ENCODE measurements at regions not wholly inside any gene's neighbourhood (a gene's known extent, or its start where the extent isn't known, plus 50 kb on each side); places are given as distances from the start of the nearest gene placed in this dataset.

DNA sequence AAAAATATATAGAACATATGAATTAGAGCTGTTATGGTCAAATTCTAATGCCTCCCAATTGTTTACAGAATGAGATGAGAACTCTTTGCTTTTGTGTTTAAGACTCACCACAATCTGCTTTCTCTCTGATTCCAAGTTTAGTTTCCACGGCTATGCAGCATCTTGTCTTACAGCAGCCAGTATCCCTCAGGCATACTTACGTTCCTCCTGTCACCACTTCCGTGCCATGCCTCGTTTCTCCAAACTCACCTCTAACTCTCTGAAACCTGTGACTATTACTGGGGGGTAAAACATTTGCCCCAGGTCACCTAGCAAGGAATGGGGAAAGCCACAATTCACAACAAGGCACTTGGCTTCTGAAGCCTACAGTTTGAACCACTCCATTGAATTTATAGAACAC is 192.8 kb upstream of the NRIP1 start:
- Histone ChIP-seq H3K4me3 (ENCODE audit: low read depth, low read length) (no peak overlapping the region), H3K9ac (ENCODE audit: low read length) (no peak overlapping the region), H3K27ac (ENCODE audit: low read depth, low read length) (no peak overlapping the region), H3K36me3 (ENCODE audit: control insufficient read depth, insufficient read depth, low read length) (no peaks in the 10 kb centered on the region), H3K27me3 (ENCODE audit: control insufficient read depth, insufficient read depth, low read length) (no peaks in the 10 kb centered on the region), H3K4me1 (ENCODE audit: control insufficient read depth, insufficient read depth, low read length) (no peaks in the 10 kb centered on the region), H3K9me3 (ENCODE audit: control insufficient read depth, insufficient read depth, low read depth, low read length) (no peaks in the 10 kb centered on the region)

DNA sequence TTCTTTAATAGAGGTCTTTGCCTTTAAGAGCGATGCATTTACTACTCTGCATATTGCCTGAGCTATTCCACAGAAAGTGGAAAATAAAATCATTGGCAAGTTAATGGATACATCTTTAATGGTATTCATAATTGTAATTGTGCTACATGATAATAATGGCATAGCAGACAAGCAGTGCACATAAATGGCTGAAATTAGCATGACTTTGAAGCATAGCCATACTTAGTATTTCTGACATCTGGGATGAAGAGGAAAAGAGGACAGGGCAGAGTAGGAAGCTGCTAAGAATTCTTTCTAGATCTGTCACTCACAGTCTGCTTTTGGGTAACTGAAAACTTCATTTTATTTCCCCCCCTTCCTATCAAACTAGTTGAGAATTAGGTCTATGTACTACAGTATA is 195.0 kb upstream of the NRIP1 start:
- no peak overlapping the region for H3K4me3 ChIP-seq (ENCODE audit: low read depth, low read length)
- H3K36me3 ChIP-seq (ENCODE audit: control insufficient read depth, insufficient read depth, low read length) = no peaks in the 10 kb centered on the region
- no peak overlapping the region for H3K9ac ChIP-seq (ENCODE audit: low read length)
- peaks cover 3% of the 10 kb centered on the region; the same call in 1 of the 2 replicates for H3K9me3 ChIP-seq (ENCODE audit: control insufficient read depth, insufficient read depth, low read depth, low read length)
- no peaks in the 10 kb centered on the region for H3K27me3 ChIP-seq (ENCODE audit: control insufficient read depth, insufficient read depth, low read length)
- H3K4me1 ChIP-seq (ENCODE audit: control insufficient read depth, insufficient read depth, low read length) = no peaks in the 10 kb centered on the region
- H3K27ac ChIP-seq (ENCODE audit: low read depth, low read length) = no peak overlapping the region

DNA sequence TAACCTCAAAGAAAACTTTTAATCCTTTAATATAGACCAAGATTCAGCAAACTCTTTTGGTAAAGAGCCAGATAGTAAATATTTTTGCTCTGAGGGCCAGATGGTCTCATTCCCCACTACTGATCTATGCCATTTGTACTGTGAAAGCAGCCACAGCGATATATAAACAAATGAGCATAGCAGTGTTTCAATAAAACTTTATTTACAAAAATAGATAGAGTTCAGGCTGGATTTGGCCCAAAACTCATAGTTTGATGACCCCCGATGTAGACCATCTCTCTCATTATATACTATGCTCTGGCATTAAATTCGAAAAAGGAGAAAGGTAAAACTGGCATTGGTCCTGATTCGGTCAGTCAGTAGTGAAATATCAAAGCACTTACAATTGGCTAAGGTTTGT is 195.8 kb upstream of the NRIP1 start:
- no peaks in the 10 kb centered on the region for H3K4me1 ChIP-seq (ENCODE audit: control insufficient read depth, insufficient read depth, low read length)
- H3K4me3 ChIP-seq (ENCODE audit: low read depth, low read length) = no peak overlapping the region
- peaks cover 3% of the 10 kb centered on the region; the same call in 1 of the 2 replicates for H3K9me3 ChIP-seq (ENCODE audit: control insufficient read depth, insufficient read depth, low read depth, low read length)
- no peaks in the 10 kb centered on the region for H3K36me3 ChIP-seq (ENCODE audit: control insufficient read depth, insufficient read depth, low read length)
- H3K27me3 ChIP-seq (ENCODE audit: control insufficient read depth, insufficient read depth, low read length) = no peaks in the 10 kb centered on the region
- no peak overlapping the region for H3K9ac ChIP-seq (ENCODE audit: low read length)
- H3K27ac ChIP-seq (ENCODE audit: low read depth, low read length) = no peak overlapping the region

DNA sequence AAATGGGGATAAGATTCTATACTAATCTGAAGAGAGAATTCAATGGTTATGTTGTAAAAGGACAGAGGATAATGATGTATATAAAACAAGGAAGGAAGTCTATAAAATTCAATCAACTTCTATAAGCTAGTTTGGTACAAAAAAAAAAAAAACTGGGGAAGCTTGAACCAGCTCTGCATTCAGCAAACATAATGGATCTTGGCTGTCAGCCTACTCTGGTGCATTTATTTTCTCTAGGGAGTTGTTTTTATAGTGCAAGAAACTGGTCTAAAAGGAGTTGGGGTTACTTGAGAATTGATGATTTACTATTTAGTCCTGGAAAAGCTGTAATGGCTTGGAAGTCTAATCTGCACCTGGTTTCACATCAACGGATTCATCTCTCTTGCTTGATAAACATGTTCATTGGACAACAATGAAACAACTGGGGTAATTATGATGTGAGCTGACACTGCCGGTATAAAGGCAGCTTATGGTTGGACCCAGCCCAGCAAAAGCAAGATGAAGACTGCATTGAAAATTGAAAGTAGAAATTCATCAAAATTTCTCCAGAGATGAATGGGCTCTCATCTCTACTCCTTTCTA is 199.4 kb upstream of the NRIP1 start:
- Histone ChIP-seq H3K4me1 (ENCODE audit: control insufficient read depth, insufficient read depth, low read length) (no peaks in the 10 kb centered on the region), H3K4me3 (ENCODE audit: low read depth, low read length) (no peak overlapping the region), H3K9me3 (ENCODE audit: control insufficient read depth, insufficient read depth, low read depth, low read length) (peaks cover 3% of the 10 kb centered on the region; the same call in 1 of the 2 replicates), H3K27me3 (ENCODE audit: control insufficient read depth, insufficient read depth, low read length) (no peaks in the 10 kb centered on the region), H3K36me3 (ENCODE audit: control insufficient read depth, insufficient read depth, low read length) (no peaks in the 10 kb centered on the region), H3K27ac (ENCODE audit: low read depth, low read length) (no peak overlapping the region), H3K9ac (ENCODE audit: low read length) (no peak overlapping the region)

DNA sequence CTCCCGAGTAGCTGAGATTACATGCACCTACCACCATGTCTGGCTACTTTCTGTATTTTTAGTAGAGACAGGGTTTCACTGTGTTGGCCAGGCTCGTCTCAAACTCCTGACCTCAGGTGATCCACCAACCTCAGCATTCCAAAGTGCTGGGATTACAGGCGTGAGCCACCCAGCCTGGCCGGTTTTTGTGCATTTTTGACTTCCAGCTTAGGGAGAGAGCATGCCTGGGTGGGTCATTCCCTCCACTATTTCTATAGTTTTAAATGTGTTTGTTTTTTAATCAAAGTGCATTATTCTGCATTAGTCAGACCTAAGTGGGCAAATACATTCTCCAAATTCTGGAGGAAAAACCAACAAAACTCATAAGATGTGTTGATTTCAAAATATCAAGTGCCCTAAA is 207.4 kb upstream of the NRIP1 start:
- Histone ChIP-seq H3K27me3 (ENCODE audit: control insufficient read depth, insufficient read depth, low read length) (no peaks in the 10 kb centered on the region), H3K27ac (ENCODE audit: low read depth, low read length) (no peak overlapping the region), H3K4me1 (ENCODE audit: control insufficient read depth, insufficient read depth, low read length) (peaks cover 3% of the 10 kb centered on the region; the same call in 1 of the 2 replicates), H3K9me3 (ENCODE audit: control insufficient read depth, insufficient read depth, low read depth, low read length) (no peaks in the 10 kb centered on the region), H3K4me3 (ENCODE audit: low read depth, low read length) (no peak overlapping the region), H3K9ac (ENCODE audit: low read length) (no peak overlapping the region), H3K36me3 (ENCODE audit: control insufficient read depth, insufficient read depth, low read length) (no peaks in the 10 kb centered on the region)

DNA sequence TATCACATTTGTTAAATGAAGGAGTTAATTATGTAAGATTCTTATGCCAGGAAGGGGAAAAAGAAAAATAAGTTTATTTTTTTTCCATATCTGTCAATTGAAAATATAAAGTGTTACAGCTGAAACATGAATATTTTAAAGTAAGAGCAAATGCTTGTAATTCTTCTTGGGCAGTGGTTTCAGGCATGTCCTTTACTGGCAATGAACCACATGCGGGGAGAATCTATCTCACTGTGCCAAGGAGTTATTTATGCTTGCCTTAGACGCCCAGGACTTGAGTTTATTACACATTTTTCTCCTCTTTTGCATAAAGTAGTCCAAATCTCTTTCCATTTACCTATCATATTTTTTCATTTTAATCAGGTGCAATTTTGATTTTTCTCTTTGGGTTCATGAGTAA is 207.8 kb upstream of the NRIP1 start:
- Histone ChIP-seq H3K4me1 (ENCODE audit: control insufficient read depth, insufficient read depth, low read length) (peaks cover 3% of the 10 kb centered on the region; the same call in 1 of the 2 replicates), H3K9ac (ENCODE audit: low read length) (no peak overlapping the region), H3K4me3 (ENCODE audit: low read depth, low read length) (no peak overlapping the region), H3K27ac (ENCODE audit: low read depth, low read length) (no peak overlapping the region), H3K27me3 (ENCODE audit: control insufficient read depth, insufficient read depth, low read length) (no peaks in the 10 kb centered on the region), H3K36me3 (ENCODE audit: control insufficient read depth, insufficient read depth, low read length) (no peaks in the 10 kb centered on the region), H3K9me3 (ENCODE audit: control insufficient read depth, insufficient read depth, low read depth, low read length) (no peaks in the 10 kb centered on the region)

DNA sequence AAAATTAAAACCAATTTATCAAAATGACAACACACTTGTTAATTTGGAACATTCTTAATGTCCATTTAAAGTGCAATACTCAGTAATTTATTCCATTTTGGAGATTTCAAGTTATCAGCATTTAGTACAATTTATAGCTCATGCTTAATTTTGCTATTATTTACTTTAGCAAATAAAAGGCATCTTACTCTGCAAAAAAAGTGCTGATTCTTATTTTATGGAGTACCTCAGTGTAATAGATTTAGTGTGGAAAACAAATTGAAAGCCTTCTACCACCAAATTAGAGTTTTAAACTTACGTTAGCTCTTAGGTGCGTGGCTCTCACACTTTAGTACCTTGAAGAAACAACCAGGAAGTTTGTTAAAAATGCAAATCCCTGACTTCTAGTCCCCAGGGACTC is 208.4 kb upstream of the NRIP1 start:
- no peak overlapping the region for H3K27ac ChIP-seq (ENCODE audit: low read depth, low read length)
- no peaks in the 10 kb centered on the region for H3K27me3 ChIP-seq (ENCODE audit: control insufficient read depth, insufficient read depth, low read length)
- peaks cover 3% of the 10 kb centered on the region; the same call in 1 of the 2 replicates for H3K4me1 ChIP-seq (ENCODE audit: control insufficient read depth, insufficient read depth, low read length)
- no peak overlapping the region for H3K9ac ChIP-seq (ENCODE audit: low read length)
- H3K9me3 ChIP-seq (ENCODE audit: control insufficient read depth, insufficient read depth, low read depth, low read length) = no peaks in the 10 kb centered on the region
- no peaks in the 10 kb centered on the region for H3K36me3 ChIP-seq (ENCODE audit: control insufficient read depth, insufficient read depth, low read length)
- no peak overlapping the region for H3K4me3 ChIP-seq (ENCODE audit: low read depth, low read length)

DNA sequence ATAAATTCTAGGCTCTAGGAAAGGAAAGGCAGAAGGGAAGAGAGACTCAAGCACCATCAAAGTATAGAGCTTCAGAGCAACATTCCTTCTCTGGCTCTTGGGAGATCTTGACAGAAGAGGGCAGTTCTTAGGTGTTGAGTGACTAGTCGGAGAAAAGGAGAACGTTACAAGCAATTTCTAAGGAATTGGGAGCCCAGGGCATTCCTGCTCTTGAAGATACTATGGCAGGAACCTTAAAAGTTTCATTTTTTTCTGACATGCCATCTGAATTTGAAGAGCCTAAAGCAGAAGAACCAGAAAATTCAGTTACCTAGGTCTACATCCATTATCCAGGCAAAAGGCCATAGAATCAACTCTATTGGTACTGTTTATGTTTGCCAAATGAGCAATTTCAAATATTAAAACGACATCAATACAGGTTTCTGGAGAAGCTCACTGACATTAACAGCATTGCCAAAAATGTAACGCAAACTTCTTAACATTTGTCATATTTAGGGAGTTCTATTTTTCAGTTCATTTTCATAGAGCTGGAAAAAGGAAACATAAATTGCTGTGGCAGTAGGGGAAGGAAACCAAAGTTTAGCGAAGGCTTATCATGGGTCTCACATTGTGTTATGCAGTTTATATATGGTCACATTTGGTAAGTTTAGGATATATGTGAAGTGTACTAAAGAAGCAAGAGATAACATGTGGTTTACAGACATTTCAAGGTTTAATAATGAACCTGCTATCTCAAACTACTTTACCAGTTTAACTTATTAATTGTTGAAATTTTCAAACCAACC is 210.1 kb upstream of the NRIP1 start:
- Histone ChIP-seq H3K4me3 (ENCODE audit: low read depth, low read length) (no peak overlapping the region), H3K9ac (ENCODE audit: low read length) (no peak overlapping the region), H3K27me3 (ENCODE audit: control insufficient read depth, insufficient read depth, low read length) (no peaks in the 10 kb centered on the region), H3K9me3 (ENCODE audit: control insufficient read depth, insufficient read depth, low read depth, low read length) (no peaks in the 10 kb centered on the region), H3K4me1 (ENCODE audit: control insufficient read depth, insufficient read depth, low read length) (peaks cover 3% of the 10 kb centered on the region; the same call in 1 of the 2 replicates), H3K36me3 (ENCODE audit: control insufficient read depth, insufficient read depth, low read length) (no peaks in the 10 kb centered on the region), H3K27ac (ENCODE audit: low read depth, low read length) (no peak overlapping the region)

DNA sequence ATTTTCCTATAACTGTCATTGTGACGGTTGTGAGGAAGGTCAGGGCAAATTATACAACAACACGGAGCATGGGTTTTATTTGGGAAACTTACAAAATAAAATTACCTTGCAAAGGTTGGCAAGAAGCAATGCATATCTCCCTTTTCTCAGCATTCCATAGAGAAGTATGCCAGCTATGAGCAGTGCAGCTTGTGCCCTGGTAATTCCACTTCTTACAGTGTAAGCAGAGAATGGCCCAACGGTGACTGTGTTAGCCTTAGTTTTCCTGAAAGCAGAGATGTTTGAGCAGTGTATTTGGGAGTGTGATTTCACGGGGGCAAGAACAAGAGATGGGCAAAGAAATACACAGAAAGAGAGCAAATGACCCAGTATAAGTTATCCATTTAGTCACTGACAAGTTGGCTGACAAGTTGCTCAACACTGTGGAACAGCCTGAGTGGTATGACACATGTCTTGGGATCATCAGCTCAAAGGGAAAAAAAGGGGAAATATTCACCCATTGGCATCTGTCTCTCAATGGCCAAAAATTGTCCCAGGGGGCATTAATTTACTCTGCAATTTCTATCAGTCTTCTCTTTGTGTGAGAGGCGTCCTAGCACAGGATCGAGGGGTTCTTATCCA is 210.9 kb upstream of the NRIP1 start:
- no peaks in the 10 kb centered on the region for H3K27me3 ChIP-seq (ENCODE audit: control insufficient read depth, insufficient read depth, low read length)
- H3K36me3 ChIP-seq (ENCODE audit: control insufficient read depth, insufficient read depth, low read length) = no peaks in the 10 kb centered on the region
- H3K9me3 ChIP-seq (ENCODE audit: control insufficient read depth, insufficient read depth, low read depth, low read length) = peaks cover 3% of the 10 kb centered on the region
- H3K4me1 ChIP-seq (ENCODE audit: control insufficient read depth, insufficient read depth, low read length) = peaks cover 3% of the 10 kb centered on the region; the same call in 1 of the 2 replicates
- H3K9ac ChIP-seq (ENCODE audit: low read length) = no peak overlapping the region
- no peak overlapping the region for H3K27ac ChIP-seq (ENCODE audit: low read depth, low read length)
- no peak overlapping the region for H3K4me3 ChIP-seq (ENCODE audit: low read depth, low read length)

DNA sequence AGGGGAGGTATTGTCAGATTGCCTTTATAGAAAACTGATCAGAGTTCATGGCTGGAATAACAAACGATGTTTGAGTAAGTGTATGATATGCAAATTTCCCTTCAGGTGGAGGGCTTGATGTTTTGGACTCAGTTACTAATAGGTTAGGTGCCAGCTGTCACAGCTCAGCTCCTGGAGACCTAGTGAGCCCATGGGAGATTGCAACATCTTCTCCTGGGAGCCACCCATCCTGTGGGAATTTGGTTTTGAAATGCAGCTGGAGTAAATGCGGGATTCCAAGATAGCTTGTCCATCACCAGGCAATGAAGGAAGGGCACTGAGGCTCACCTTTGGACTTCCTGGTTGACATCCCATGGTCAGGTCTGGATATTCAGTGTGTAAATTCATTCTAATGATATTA is 211.4 kb upstream of the NRIP1 start:
- Histone ChIP-seq H3K4me3 (ENCODE audit: low read depth, low read length) (no peak overlapping the region), H3K9ac (ENCODE audit: low read length) (no peak overlapping the region), H3K27ac (ENCODE audit: low read depth, low read length) (no peak overlapping the region), H3K27me3 (ENCODE audit: control insufficient read depth, insufficient read depth, low read length) (no peaks in the 10 kb centered on the region), H3K4me1 (ENCODE audit: control insufficient read depth, insufficient read depth, low read length) (peaks cover 3% of the 10 kb centered on the region; the same call in 1 of the 2 replicates), H3K9me3 (ENCODE audit: control insufficient read depth, insufficient read depth, low read depth, low read length) (peaks cover 6% of the 10 kb centered on the region), H3K36me3 (ENCODE audit: control insufficient read depth, insufficient read depth, low read length) (no peaks in the 10 kb centered on the region)

DNA sequence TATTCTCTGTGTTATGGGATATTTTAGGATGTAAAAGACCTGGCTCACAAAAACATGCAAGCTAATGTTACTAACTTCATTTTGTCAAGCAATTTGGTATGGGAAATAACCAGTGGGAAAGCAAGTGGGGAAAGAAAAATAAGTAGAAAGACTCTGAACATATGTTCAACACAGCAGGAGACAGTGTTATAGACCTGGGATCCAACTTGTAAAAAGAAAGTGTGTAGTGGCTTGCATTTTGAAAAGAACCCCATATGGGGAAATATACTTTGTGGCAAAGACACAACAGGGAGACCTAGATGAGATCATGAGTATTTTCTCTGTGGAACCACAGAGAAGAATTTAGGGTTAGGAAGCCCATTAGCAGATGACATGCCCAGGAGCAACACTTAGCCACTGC is 212.7 kb upstream of the NRIP1 start:
- Histone ChIP-seq H3K9ac (ENCODE audit: low read length) (no peak overlapping the region), H3K27me3 (ENCODE audit: control insufficient read depth, insufficient read depth, low read length) (no peaks in the 10 kb centered on the region), H3K36me3 (ENCODE audit: control insufficient read depth, insufficient read depth, low read length) (no peaks in the 10 kb centered on the region), H3K4me1 (ENCODE audit: control insufficient read depth, insufficient read depth, low read length) (peaks cover 3% of the 10 kb centered on the region; the same call in 1 of the 2 replicates), H3K9me3 (ENCODE audit: control insufficient read depth, insufficient read depth, low read depth, low read length) (peaks cover 6% of the 10 kb centered on the region), H3K4me3 (ENCODE audit: low read depth, low read length) (no peak overlapping the region), H3K27ac (ENCODE audit: low read depth, low read length) (no peak overlapping the region)
